HEK293T (cell line): ENCODE measurements at regions not wholly inside any gene's neighbourhood (a gene's known extent, or its start where the extent isn't known, plus 50 kb on each side); places are given as distances from the start of the nearest gene placed in this dataset.

Source experiments
- BHLHE40 ChIP-seq: fragments of 450-650 bp; IDR thresholded peaks from 2 replicates; pipeline ENCODE4 v1.6.1; 2016; ENCODE audit warnings: mild to moderate bottlenecking, moderate library complexity, borderline replicate concordance
- LEF1 ChIP-seq: fragments of 450-650 bp; IDR thresholded peaks from 2 replicates; pipeline ENCODE4 v1.6.1; 2017; ENCODE audit warnings: mild to moderate bottlenecking, borderline replicate concordance
- SP1 ChIP-seq: fragments of 450-650 bp; IDR thresholded peaks from 2 replicates; pipeline ENCODE4 v1.6.1; 2017
- SUZ12 ChIP-seq: fragments of 450-650 bp; IDR thresholded peaks from 2 replicates; pipeline ENCODE4 v1.6.1; 2016; ENCODE audit warnings: mild to moderate bottlenecking
- TF ChIP-seq, protein P1 (sequence below): fragments of 450-650 bp; IDR thresholded peaks from 2 replicates; pipeline ENCODE4 v1.6.1; 2016

DNA sequence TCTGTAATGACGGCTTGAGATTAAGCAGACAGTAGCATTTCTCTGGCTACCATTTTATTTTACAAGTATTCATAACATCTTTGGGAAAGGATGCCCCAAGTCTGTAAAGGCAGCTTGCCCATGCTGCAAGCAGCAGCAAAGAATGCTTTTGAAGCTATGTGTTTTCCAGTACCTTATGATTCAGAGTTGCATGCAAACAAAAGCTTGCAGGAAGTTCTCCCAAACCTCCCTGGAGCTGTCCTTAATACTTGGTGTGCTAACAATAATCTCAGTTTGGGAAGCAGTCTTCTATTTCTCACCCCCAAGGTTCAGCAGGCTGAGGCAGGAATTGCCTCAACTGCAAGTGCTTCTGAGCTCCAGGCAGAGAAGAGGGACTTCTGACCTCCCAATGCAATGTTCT is 60.8 kb downstream of the CCNA1 start:
- TF ChIP-seq, protein P1, sequence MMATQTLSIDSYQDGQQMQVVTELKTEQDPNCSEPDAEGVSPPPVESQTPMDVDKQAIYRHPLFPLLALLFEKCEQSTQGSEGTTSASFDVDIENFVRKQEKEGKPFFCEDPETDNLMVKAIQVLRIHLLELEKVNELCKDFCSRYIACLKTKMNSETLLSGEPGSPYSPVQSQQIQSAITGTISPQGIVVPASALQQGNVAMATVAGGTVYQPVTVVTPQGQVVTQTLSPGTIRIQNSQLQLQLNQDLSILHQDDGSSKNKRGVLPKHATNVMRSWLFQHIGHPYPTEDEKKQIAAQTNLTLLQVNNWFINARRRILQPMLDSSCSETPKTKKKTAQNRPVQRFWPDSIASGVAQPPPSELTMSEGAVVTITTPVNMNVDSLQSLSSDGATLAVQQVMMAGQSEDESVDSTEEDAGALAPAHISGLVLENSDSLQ = no peak
- TF ChIP-seq SUZ12 (no peak), SP1 (no peak), BHLHE40 (no peak), LEF1 (no peak)
